ENCODE measurements at regions not wholly inside any gene's neighbourhood (a gene's known extent, or its start where the extent isn't known, plus 50 kb on each side); places are given as distances from the start of the nearest gene placed in this dataset.

DNA sequence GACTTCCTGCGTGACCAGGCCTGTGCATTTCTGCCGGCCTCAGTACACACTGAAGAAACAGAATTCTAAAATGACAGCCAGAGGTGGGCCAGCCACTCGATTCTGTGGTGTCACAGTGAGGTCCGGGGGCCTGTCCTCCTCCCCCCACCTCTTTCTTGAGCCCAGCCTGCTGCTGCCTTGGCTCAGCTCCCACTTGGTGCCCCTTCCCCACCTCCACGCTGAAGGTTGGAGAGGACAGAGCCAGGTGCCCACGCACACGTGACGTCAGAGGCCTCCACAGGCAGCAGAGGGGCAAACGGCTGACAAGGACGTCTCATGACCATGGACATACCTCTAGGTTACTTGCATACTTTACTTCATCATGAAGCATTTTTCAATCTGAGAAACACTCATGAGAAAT lies 78.0 kb upstream of the SHANK2 start:
- TF ChIP-seq POLR2A (IDR thresholded peaks at IDR 0.05; ENCODE audit: low read length) (no peak), GATA1 (IDR thresholded peaks at IDR 0.05; ENCODE audit: low read depth, low read length) (no peak)
